ENCODE measurements at regions not wholly inside any gene's neighbourhood (a gene's known extent, or its start where the extent isn't known, plus 50 kb on each side); places are given as distances from the start of the nearest gene placed in this dataset.
"Not testable (repeated sequence)": the region's sequence is repeated elsewhere in the genome, so short reads cannot be mapped to it uniquely, and the experiment has no call there.

DNA sequence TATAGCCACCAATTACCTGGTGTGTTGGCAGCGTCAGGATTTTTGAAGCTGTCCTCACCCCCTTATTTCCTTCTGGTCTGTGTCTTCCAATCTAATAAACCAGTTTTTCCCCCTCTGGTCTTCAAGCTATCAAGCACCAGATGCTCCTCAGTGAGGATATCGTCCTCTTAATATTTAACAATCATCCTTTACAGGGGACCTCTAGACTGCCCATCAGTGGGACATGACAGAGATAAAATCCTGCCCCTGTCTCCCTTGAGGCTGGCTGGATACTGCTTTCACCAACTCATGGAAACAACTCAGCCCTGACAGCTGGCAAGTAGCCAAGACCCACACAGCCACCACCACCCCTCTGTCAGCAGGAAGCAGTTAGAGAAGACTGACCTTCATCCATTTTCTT lies 421.0 kb upstream of the API5 start:
- DNase-seq: no peak

DNA sequence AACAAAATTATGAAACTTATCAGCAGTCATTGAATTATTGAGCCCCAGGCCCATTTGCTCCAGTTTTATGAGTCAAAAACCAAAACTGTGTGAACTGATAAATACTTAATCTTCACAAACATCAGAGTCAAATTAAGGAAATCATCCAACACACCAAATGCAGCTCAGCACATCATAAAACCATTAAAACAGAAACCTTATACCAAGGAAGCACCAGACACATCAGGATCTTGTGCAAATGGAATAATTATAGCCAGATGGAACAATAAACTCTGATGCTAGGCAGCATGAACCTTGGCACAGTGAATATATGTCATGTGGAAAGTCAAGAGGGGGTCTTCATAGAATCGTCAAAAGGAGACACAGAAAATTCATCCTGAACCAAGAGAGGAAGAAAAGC lies 410.7 kb upstream of the API5 start:
- DNase-seq: no peak

DNA sequence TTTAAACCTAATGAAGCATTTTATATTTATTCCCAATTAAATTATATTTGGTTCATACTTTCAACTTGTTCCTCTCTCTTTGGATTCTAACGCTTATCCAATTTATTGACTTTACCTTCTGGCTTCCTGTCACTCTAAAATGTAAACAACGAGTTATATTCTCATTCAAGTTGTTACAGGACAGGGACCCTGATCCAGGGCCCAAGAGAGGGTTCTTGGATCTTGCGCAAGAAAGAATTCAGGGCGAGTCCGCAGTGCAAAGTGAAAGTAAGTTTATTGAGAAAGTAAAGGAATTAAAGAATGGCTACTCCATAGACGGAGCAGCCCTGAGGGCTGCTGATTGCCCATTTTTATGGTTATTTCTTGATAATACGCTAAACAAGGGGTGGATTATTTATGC lies 405.6 kb upstream of the API5 start:
- no peak for DNase-seq

DNA sequence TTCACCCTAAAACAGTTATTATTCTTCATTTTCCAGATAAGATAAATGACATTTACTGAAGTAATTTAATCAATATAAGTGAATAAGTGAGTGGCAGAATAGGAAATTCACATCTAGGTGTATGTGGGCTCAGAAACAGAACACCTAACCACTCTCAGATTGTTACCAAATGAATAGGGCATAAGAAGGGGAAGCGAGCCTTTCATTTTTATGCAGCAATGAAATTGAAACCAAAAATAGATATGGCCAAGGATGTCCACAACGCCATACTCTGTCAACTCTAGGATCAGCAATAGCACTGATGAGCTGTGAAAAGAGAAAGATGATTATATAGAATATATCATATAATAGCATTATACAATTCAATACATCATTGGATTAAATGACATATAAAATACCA lies 398.1 kb upstream of the API5 start:
- no peak for DNase-seq

DNA sequence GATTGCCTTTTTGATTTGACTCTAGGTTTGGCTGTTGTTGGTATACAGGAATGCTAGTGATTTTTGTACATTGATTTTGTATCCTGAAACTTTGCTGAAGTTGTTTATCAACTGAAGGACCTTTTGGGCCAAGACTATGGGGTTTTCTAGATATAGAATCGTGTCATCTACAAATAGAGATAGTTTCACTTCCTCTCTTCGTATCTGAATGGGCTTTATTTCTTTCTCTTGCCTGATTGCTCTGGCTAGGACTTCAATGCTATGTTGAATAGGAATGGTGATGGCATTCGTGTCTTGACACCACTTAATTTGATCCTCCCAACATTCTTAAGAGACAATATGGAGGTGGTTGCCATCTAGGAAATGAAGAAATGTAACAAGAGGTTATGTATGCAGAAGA lies 388.1 kb upstream of the API5 start:
- DNase-seq: no peak

DNA sequence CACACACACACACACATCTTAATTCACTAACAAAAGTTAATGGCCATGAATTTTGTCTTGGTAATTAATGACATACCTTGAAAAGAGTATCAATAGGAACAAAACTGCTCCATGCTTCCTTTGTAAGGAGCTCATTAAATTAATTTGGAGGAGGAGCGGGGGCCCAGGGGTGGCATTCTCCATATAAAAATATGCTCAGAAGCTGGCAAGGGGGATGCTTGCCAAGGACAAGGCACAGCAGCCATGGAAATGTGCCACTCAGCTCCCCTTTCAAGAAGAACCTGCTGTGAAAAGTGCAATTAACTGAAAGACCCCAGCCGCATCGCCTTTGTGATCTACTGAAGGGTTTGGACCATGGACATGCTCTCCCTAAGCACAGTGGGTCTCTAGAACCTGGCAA lies 385.9 kb upstream of the API5 start:
- no peak for DNase-seq

DNA sequence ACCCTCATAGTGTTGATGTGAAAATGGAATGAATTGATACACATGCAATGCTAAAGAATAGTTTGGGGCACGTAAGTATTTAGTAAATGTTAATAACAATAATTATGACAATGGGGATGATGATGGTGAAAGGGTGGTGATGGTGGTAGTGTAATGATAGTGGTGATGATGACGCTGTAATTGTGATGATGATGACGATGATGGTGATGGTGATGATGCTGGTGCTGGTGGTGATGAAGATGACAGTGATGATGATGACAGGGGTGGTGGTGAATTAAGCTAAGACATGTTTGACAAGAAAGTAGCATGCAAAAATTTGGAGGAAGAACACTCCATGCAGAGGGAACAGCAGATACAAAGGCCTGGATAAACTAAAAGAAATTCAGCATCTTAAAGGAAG lies 364.4 kb upstream of the API5 start:
- DNase-seq: no peak

DNA sequence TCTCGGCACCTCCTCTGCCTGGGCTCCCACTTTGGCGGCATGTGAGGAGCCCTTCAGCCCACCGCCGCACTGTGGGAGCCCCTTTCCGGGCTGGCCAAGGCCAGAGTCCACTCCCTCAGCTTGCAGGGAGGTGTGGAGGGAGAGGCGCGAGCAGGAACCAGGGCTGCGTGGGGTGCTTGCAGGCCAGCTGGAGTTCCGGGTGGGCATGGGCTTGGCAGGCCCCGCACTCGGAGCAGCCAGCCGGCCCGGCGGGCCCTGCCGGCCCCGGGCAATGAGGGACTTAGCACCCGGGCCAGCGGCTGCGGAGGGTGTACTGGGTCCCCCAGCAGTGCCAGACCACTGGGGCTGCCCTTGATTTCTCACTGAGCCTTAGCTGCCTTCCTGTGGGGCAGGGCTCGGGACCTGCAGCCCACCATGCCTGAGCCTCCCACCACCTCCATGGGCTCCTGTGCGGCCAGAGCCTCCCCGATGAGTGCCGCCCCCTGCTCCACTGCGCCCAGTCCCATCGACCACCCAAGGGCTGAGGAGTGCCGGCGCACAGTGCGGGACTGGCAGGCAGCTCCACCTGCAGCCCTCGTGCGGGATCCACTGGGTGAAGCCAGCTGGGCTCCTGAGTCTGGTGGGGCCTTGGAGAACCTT lies 361.9 kb upstream of the API5 start:
- not testable (repeated sequence) for DNase-seq

DNA sequence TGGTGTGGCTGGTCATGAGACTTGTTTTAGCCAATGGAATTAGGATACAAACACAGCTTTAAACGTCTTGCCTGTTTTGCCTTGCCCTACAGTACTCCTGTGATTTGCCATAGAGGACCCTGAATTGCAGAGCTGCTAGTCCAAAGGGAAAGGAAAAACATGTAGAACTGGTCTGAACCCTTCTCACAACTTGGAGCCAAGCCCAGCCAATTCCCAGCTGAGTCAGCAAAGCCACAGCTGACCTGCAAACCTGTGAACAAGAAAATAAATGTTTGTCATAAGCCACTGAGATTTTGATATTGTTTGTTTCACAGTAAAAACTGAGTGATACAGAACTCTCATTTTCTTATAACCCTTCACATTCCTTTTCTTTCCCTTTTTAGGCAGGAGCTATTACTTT lies 360.5 kb upstream of the API5 start:
- no peak for DNase-seq

DNA sequence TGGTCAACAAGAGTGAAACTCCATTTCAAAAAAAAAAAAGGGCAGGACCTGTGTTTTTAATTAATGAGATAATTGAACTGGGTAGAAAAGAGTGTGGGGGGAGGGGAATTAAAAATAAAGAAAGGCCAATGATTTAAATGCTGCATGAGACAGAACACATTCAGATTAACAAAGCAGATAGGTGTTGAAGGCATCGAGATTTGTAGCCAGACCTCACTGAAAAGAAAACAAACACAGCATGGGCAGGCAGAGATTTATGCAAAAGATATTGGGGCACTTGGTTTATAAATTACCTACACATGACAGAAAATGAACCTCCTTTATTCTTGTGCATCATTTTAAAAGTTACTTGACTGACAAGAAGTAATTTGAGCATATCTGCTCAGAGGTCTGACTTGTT lies 354.0 kb upstream of the API5 start:
- DNase-seq: no peak

DNA sequence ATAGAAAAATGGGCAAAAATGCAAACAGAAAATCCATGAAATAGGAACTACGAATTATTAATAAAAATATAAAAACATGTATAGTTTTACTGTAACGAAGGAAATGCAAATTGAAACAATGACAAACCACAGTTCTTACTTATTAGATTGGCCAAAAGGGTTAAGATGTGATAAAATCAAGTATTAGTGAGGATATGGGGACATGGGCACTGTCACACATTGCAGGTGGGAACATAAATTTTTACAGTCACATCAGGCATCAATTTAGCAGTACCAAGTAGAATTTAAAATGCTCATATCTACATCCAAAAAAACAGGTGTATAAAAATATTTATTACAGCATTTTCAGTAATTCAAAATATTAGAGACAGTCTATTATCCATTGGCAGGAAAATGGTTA lies 353.2 kb upstream of the API5 start:
- no peak for DNase-seq

DNA sequence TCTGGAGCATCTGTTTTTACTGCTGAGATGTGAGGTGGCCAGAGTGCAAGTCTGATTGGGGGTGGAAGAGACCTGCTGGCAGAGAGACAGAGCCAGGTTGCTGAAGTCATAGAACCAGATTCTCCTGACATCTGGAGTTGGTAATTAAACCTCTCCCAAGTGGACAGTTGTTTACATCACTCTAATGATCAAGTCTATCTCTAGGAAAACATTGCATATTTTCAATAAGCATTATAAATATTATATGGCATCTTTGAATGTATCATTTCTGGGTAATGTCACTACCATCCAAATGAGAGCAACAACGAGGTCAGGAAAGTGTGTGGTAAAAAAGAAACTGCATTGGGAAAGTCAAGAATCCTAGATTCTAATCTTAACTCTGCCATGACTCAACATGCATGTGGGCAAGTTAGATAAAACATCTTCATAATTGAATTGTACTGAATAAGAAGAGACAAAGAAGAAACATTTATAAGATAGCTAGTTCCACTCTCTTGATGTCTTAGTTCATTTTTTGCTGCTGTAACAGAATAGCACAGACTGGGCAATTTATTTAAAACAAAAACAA lies 351.2 kb upstream of the API5 start:
- DNase-seq: no peak

DNA sequence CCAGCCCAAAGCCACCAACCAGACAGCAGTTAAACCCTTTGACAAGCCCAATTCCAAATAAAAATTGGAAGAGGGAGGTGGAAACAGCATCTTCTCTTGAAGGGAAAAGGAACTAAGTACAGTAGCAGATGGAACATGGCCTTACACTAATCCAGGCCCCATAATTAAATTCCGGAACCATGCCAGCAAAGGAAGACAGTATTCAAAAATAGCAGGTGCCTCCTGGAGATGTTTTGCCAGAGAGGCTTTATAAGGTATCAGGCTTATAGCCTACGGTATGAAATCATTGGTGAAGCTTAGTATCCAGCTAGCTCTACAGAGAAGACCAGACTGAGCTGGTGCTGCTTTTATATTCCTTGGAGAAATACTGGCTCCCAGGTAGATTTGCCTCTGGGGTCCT lies 344.1 kb upstream of the API5 start:
- no peak for DNase-seq

DNA sequence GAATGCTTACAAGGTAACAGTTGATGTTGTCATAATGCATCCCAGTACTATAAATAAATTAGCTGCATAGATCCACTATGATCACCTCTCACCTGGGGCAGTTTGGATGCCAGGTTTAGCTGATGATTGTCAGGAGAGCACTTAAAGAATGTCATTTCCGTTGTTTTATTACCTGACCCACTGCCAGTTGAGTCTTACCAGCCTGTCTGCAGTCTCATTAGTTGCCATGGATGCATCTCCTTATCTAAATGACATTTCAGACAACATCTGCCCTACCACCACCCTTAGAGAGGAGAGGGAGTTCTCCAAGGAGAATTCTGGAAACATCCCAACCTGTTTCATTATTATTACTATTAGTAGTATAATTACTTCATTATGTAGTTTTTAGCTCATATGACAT lies 339.1 kb upstream of the API5 start:
- no peak for DNase-seq

DNA sequence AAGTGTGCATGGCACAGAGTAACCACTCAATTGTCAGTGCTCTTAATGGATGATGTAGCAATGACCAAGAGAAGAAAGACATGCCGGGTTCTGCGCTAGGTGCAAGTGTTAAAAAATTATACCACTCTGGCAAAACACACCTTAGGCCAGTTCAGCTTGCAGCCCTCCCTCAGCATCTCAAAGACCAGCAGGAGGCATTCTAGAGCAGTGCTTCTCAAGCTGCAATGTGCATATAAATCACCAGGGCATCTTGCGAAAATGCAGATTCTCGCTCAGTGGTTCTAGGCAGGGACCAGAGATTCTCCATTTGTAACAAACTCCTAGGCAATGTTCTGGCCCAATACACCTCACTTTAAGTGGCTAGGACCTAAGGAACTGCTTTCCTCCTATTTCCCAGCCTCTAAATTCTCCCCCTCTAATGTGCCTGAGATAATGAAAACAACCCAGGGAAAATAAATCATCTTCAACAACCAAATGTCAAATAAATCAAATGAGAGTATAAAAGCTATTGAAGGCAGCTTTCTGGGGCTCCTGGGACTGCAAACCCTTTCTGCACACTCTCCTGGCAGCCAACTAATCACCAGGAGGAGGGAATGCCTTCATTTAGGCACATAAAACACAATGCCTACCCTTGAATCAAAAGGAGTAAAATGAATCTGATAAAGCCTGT lies 337.2 kb upstream of the API5 start:
- no peak for DNase-seq

DNA sequence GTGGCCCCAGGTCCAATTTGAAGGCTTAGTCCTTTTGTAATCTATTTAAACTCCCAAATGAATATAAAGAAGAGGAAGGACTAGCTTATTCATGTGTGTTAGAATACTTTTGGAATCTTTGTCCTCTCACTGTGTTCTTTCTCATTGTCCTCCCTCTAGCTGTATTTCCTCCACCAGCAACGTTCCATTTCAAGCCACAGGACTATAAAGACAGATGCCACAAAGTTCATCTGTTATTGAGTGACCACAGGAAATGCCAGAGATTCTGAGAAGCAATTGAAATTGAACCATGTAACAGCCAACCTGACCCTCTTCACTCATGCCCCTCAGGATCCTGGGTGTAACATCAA lies 336.6 kb upstream of the API5 start:
- DNase-seq: no peak

DNA sequence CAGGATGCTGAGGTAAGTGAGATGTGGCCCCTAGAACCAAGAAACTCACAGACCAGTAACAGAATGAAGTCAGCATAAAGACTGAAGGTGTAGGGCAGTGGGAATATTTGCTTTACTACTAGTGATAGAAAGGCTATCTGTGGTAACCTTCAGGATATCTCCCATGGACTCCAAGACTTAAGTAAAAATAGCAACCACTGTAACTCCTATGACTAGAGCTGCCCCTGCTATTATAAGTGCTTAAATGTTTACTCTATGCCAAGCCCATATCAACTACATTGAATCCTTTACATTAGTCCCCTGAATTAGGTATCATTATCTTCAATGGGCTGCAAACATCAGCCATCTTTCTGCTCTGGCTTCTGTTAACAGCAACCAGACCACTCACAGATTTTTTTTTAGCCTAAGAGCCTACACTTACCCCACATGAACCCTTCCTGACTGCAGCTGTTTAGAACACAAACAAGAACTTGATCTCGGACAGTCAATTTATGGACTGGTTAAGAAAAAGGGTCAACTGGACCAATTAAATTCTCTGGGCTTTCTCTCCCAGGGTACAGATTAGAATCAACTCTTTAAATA lies 335.1 kb upstream of the API5 start:
- no peak for DNase-seq

DNA sequence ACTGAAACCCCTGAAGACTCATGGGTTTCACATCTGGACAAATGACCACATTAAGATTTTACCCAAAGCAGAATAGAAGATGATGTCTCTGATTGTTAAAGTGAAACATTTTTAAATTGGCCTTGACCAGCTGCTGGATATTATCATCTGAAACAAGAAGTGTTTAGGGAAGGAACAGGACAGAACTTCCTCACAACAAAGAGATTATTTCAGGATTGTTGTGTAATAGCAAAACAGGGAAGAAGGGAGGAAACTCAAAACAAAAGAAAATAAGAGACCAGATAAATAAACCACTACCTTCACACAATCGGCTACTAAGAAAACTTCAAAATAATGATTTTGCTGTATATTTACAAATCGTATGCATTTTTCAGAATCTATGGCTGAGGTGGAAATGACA lies 319.2 kb upstream of the API5 start:
- DNase-seq: no peak

DNA sequence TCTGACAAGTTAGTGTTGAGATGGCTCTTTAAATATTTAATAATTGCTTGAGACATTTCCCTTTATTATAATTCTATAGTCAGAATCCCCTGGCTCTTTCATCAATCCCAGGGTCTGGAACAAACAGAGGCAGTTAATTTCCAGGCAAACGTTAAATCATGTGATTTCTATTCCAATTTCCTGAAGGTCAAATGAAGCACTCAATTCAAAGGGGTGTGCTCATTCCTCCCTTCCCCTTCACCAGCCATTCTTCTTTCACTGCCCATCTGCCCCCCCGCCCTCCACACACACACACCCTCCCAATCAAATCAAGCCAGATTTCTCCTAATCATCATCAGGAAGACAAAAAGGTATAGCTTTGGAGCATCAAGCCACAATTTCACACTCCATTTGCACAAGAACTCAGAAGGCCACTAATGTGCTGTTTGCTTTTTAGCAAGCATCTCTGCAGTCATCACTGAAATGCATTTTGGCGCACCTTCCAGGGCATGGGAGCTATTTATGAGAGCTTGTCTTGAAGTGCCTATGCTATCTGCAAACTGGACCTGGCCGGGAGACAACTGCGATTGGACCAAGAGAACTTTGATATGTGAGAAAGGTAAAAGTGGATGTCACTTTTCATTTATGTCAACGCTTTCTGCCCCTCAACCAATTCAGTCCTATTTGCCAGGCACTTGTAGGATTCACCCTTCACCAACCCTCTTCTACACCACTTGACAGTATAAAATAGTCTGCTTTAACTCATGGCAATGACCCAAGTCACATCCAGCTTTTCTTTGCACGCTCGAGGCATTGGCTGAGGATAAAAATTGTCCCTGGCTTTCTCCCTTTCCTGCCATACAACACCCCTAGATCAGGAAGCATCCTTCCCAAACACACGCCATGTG lies 315.1 kb upstream of the API5 start:
- no peak for DNase-seq

DNA sequence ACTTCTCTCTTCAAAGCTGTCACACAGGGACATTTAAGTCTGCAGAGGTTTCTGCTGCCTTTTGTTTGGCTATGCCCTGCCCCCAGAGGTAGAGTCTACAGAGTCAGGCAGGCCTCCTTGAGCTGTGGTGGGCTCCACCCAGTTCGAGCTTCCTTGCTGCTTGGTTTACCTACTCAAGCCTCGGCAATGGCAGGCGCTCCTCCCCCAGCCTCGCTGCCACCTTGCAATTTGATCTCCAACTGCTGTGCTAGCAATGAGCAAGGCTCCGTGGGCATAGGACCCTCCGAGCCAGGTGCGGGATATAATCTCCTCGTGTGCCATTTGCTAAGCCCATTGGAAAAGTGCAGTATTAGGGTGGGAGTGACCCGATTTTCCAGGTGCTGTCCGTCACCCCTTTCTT lies 306.9 kb upstream of the API5 start:
- not testable (repeated sequence) for DNase-seq

DNA sequence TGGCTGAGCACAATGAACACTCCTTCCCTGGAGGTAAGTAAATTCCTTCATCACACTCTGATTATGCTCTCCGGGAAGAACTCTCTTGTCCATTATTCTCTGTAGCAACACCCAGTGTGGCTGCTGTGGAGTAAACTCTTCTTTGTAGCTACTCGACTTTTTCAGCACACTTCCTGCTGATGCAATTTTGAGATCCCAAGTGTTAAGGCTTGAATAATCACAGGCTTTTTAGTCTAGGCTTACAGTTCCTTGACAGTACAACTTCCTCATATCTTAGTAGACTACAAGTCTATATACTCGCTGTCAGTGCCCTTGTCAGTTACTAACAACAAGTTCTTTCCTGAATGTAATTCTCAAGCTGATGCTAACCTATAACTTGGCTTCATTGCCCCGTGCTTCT lies 301.8 kb upstream of the API5 start:
- no peak for DNase-seq

DNA sequence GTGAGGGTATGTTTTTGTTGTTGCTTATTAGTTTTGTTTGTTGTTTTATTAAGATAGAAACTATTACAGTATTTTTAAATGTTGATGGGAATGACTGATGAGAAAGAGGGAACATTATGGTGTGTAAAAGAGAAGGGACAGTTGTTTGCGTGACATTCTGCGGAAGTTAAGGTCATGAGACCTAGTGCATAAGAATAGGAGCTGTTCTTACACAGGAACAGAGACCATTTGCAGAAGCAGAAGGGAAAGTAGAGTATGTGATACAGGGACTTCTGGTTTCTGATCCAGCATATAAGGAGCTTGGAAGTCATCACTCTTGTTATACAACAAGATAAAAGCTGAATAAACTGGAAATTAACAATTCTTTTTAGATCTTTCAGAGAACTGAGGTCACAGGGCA lies 299.2 kb upstream of the API5 start:
- DNase-seq: no peak

DNA sequence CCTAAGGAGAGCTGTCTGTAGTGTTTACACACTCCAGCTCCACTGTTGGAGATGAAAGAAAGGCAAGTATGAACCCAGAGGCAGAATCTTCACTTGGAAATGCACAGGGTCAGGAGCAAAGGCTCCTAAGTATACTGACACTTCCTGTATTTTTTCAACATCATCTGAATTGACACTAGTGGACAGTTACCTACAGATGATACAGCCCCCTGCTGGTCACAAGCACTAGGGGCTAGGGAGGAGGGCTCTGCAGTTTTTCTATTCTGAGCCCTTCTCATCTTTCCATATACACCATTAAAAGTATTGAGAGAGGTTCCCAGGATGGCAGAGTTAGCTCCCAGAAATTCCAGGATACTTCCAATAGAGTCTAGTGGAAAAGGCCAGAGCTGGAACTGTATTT lies 290.3 kb upstream of the API5 start:
- no peak for DNase-seq

DNA sequence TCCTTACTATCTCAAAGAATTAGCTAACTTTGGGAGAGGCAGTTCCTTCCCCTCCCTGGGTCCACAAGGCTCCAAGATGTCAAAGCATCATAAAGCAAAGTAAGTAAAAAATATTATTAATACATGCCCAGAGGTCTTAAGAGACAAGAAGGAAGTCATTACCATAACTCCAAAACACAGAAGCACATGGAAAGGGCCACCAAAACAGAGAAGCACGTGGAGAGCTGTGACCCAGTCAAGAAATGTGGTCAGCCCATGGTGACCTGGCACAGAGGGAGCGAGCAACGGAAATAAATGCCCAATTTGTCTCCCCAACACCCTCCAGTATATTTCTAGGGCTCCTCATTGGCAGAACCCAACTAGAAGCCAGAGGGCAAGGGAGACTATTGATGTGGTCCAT lies 277.5 kb upstream of the API5 start:
- DNase-seq: no peak
